Osteocyte (in vitro differentiated cells): ENCODE measurements at regions not wholly inside any gene's neighbourhood (a gene's known extent, or its start where the extent isn't known, plus 50 kb on each side); places are given as distances from the start of the nearest gene placed in this dataset.

Experiments used
- DNase-seq: peaks from one replicate; pipeline ENCODE4 v3.0.0; 2021; ENCODE audit warnings: mixed read lengths; ENCODE audit not compliant: unreplicated experiment; ENCODE audit errors: extremely low spot score
- H3K27ac Mint-ChIP-seq: one replicate; pipeline ENCODE4 v1.8.0; 2021; ENCODE audit warnings: mild to moderate bottlenecking, mixed read lengths; ENCODE audit not compliant: unreplicated experiment
- H3K27me3 Mint-ChIP-seq: one replicate; pipeline ENCODE4 v1.8.0; 2021; ENCODE audit warnings: mixed read lengths; ENCODE audit not compliant: unreplicated experiment
- H3K36me3 Mint-ChIP-seq: one replicate; pipeline ENCODE4 v1.8.0; 2021; ENCODE audit warnings: mixed read lengths; ENCODE audit not compliant: unreplicated experiment
- H3K4me1 Mint-ChIP-seq: one replicate; pipeline ENCODE4 v1.8.0; 2021; ENCODE audit warnings: mixed read lengths; ENCODE audit not compliant: unreplicated experiment
- H3K4me3 Mint-ChIP-seq: one replicate; pipeline ENCODE4 v1.8.0; 2021; ENCODE audit warnings: mild to moderate bottlenecking, moderate library complexity, mixed read lengths; ENCODE audit not compliant: unreplicated experiment
- H3K9me3 Mint-ChIP-seq: one replicate; pipeline ENCODE4 v1.8.0; 2021; ENCODE audit warnings: mixed read lengths; ENCODE audit not compliant: unreplicated experiment
- TF ChIP-seq, protein P1 (sequence below): fragments of 200-600 bp; sonication (generic); IDR thresholded peaks from 2 replicates; pipeline ENCODE4 v1.5.0; 2021; ENCODE audit warnings: antibody characterized with exemption, mild to moderate bottlenecking, moderate library complexity

DNA sequence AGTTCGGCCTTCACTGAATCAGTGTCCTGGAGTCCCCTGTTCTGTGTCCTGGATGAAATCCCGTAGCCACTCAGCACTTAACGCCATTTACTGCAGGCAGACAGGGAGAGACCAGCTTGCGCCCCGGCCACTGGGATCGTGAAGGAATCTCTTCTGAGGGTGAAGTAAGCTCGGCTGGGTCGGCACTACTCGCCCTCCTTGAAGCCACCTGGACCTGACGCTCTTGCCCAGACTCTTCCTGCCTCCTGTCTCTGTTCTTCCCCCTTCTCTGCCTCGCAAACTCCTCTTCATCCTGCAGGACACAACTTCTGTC lies 99.9 kb upstream of the ZBTB40 start:
- no peaks in the 10 kb centered on the region for H3K36me3 Mint-ChIP-seq
- no peaks in the 10 kb centered on the region for H3K9me3 Mint-ChIP-seq
- TF ChIP-seq, protein P1, sequence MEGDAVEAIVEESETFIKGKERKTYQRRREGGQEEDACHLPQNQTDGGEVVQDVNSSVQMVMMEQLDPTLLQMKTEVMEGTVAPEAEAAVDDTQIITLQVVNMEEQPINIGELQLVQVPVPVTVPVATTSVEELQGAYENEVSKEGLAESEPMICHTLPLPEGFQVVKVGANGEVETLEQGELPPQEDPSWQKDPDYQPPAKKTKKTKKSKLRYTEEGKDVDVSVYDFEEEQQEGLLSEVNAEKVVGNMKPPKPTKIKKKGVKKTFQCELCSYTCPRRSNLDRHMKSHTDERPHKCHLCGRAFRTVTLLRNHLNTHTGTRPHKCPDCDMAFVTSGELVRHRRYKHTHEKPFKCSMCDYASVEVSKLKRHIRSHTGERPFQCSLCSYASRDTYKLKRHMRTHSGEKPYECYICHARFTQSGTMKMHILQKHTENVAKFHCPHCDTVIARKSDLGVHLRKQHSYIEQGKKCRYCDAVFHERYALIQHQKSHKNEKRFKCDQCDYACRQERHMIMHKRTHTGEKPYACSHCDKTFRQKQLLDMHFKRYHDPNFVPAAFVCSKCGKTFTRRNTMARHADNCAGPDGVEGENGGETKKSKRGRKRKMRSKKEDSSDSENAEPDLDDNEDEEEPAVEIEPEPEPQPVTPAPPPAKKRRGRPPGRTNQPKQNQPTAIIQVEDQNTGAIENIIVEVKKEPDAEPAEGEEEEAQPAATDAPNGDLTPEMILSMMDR, result no peak
- no peak overlapping the region for H3K4me3 Mint-ChIP-seq
- no peaks in the 10 kb centered on the region for H3K4me1 Mint-ChIP-seq
- no peak for DNase-seq
- H3K27ac Mint-ChIP-seq, result no peak overlapping the region
- H3K27me3 Mint-ChIP-seq, result peaks cover 41% of the 10 kb centered on the region

DNA sequence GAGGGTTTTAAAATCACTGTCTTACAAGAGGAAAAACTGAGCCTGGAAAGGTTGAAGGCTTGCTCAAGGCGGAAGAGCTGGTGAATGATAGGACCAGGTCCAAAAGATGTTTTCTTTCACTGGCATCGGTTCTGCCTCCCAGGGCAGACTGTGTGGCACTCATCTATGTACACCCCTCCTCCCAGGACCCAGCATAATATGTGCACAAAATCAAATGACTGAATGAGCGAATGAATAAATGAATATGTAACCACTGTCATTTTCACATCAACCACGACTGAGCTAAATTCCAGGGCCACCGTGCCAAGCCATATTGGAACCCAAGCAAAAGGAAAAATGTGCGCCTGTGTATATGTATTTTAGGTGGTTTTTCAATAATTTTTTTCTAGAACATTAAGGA lies 99.3 kb upstream of the ZBTB40 start:
- Mint-ChIP-seq H3K4me3 (no peak overlapping the region), H3K9me3 (no peaks in the 10 kb centered on the region), H3K27ac (no peak overlapping the region), H3K27me3 (peaks cover 45% of the 10 kb centered on the region), H3K4me1 (no peaks in the 10 kb centered on the region), H3K36me3 (no peaks in the 10 kb centered on the region)
- no peak for DNase-seq
- TF ChIP-seq, protein P1, result no peak

DNA sequence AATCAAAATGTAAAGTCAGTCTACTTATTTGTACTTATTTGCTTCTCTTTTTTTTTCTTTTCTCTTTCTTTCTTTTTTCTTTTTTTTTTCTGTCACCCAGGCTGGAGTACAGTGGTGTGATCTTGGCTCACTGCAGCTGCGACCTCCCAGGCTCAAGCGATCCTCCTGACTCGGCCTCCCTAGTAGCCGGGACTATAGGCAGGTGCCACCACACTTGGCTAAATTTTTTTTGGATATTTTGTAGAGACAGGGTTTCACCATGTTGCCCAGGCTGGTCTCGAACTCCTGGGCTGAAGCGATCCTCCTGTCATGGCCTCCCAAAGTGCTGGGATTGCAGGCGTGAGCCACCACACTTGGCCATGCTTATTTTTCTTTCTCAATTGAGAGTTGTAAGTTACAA lies 98.8 kb upstream of the ZBTB40 start:
- TF ChIP-seq, protein P1, result no peak
- Mint-ChIP-seq H3K4me1 (no peaks in the 10 kb centered on the region), H3K27ac (no peak overlapping the region), H3K36me3 (no peaks in the 10 kb centered on the region), H3K27me3 (peaks cover 45% of the 10 kb centered on the region), H3K9me3 (no peaks in the 10 kb centered on the region), H3K4me3 (no peak overlapping the region)
- no peak for DNase-seq

DNA sequence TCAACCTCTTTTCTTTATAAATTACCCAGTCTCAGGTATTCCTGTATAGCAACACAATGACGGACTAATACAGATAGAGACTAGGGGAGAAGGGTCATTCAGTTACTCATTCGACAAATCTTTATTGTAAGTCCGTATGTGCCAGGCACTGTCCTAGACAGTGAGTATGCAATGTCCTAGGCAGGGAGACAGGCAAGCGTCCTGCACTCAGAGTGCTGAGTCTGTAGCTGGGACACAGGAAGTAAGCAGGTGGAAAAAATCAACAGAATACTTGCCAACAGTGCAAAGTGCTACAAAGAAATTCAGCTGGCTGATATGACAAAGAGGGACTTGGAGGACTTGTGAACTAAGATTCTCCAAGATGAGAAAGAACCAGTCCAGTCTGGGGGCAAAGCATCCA lies 92.2 kb upstream of the ZBTB40 start:
- no peak for DNase-seq
- no peaks in the 10 kb centered on the region for H3K4me1 Mint-ChIP-seq
- H3K4me3 Mint-ChIP-seq, result no peak overlapping the region
- no peak overlapping the region for H3K27ac Mint-ChIP-seq
- H3K9me3 Mint-ChIP-seq, result no peaks in the 10 kb centered on the region
- TF ChIP-seq, protein P1, result no peak
- H3K36me3 Mint-ChIP-seq, result no peaks in the 10 kb centered on the region
- H3K27me3 Mint-ChIP-seq, result peaks cover 48% of the 10 kb centered on the region

DNA sequence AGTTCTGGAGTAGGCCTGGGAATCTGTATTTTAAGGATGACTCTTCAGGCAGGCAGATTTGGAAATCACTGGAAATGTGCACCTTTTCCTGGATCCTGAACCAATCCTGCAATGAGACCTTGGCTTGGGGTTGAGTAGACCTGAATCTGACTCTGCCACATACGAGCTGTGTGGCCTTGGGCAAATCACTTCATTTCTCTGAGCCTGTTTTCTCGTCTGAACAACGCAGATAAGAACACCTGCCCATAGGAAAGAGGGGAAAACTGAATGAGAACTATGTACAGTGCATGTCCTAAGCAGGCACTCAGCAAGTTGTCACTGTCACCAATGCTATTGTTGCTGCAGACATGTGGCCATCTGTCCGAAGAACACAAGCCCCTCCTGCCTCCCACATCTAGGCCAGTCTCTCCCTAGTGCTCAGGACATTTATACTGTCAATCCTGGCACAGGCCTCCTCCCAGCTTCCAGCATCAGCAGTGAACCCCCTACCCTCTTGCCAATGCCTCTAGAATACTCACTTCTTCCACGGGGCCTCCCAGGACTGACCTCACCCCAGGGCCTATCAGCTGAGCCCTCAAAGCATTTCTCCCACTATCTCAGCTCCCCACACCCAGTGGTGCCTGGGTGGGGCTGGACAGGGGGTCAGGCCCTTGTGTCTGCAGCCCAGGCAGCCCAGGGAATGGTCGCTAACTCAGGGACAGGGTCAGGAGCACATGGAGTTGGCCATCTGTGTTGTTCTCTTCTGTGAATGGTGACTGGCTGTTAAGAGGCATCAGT lies 88.8 kb upstream of the ZBTB40 start:
- H3K4me1 Mint-ChIP-seq, result no peaks in the 10 kb centered on the region
- TF ChIP-seq, protein P1, result no peak
- H3K36me3 Mint-ChIP-seq, result no peaks in the 10 kb centered on the region
- H3K9me3 Mint-ChIP-seq, result no peaks in the 10 kb centered on the region
- no peak overlapping the region for H3K27ac Mint-ChIP-seq
- DNase-seq, result no peak
- peaks cover 49% of the 10 kb centered on the region for H3K27me3 Mint-ChIP-seq
- H3K4me3 Mint-ChIP-seq, result no peak overlapping the region
